ENCODE measurements at regions not wholly inside any gene's neighbourhood (a gene's known extent, or its start where the extent isn't known, plus 50 kb on each side); places are given as distances from the start of the nearest gene placed in this dataset.

GRCh38 chr18:73296686-73297085 is 428.9 kb upstream of the NETO1 start:
- Histone ChIP-seq H3K27ac (no peak overlapping the region), H3K4me3 (no peak overlapping the region), H3K27me3 (no peaks in the 10 kb centered on the region), H3K36me3 (no peaks in the 10 kb centered on the region), H3K4me1 (ENCODE audit: insufficient read depth) (no peaks in the 10 kb centered on the region), H3K9me3 (no peaks in the 10 kb centered on the region)
- intact Hi-C loops (cut with DNase I): no loop called here
- no peak for DNase-seq
- 53 to 63% (median 56%) methylated on average over 2 of the region's 2 CpGs for WGBS, 3 donors
- TF ChIP-seq CTCF (IDR thresholded peaks at IDR 0.05): no peak
- TF ChIP-seq EP300 (IDR thresholded peaks at IDR 0.05): no peak
- no peak for TF ChIP-seq POLR2A (IDR thresholded peaks at IDR 0.05)

GRCh38 chr18:73292156-73292555 is 424.4 kb upstream of the NETO1 start:
- Histone ChIP-seq H3K27me3 (no peaks in the 10 kb centered on the region), H3K27ac (no peak overlapping the region), H3K9me3 (no peaks in the 10 kb centered on the region), H3K4me1 (ENCODE audit: insufficient read depth) (no peaks in the 10 kb centered on the region), H3K36me3 (no peaks in the 10 kb centered on the region), H3K4me3 (no peak overlapping the region)
- intact Hi-C loops (cut with DNase I): no loop called here
- DNase-seq: no peak
- TF ChIP-seq CTCF (IDR thresholded peaks at IDR 0.05): no peak
- TF ChIP-seq POLR2A (IDR thresholded peaks at IDR 0.05): no peak
- no peak for TF ChIP-seq EP300 (IDR thresholded peaks at IDR 0.05)
- 69 to 74% (median 74%) methylated on average over 4 of the region's 4 CpGs for WGBS, 3 donors

- no peaks in the 10 kb centered on the region for H3K27me3 ChIP-seq
- no peak overlapping the region for H3K4me3 ChIP-seq
- DNase-seq: no peak
- no peak overlapping the region for H3K27ac ChIP-seq
- intact Hi-C loops (cut with DNase I): no loop called here
- H3K36me3 ChIP-seq: no peaks in the 10 kb centered on the region
- H3K9me3 ChIP-seq: no peaks in the 10 kb centered on the region
- no peaks in the 10 kb centered on the region for H3K4me1 ChIP-seq (ENCODE audit: insufficient read depth)
- 79 to 84% (median 83%) methylated on average over 3 of the region's 3 CpGs for WGBS, 3 donors
- no peak for TF ChIP-seq EP300 (IDR thresholded peaks at IDR 0.05)
- TF ChIP-seq POLR2A (IDR thresholded peaks at IDR 0.05): no peak
Measured at GRCh38 chr18:73288813-73289212, 421.0 kb upstream of the NETO1 start.

GRCh38 chr18:73286584-73286983 is 418.8 kb upstream of the NETO1 start:
- no peak for DNase-seq
- WGBS, 3 donors: 83 to 89% (median 85%) methylated on average over 5 of the region's 5 CpGs
- H3K27ac ChIP-seq: no peak overlapping the region

GRCh38 chr18:73283788-73284187 is 416.0 kb upstream of the NETO1 start:
- Histone ChIP-seq H3K27ac (no peak overlapping the region), H3K27me3 (no peaks in the 10 kb centered on the region), H3K4me3 (no peak overlapping the region), H3K4me1 (ENCODE audit: insufficient read depth) (no peaks in the 10 kb centered on the region), H3K9me3 (no peaks in the 10 kb centered on the region), H3K36me3 (no peaks in the 10 kb centered on the region)
- no peak for DNase-seq
- TF ChIP-seq POLR2A (IDR thresholded peaks at IDR 0.05) (no peak), EP300 (IDR thresholded peaks at IDR 0.05) (no peak), CTCF (IDR thresholded peaks at IDR 0.05) (no peak)
- intact Hi-C loops (cut with DNase I): no loop called here
- 70 to 71% (median 70%) methylated on average over 5 of the region's 5 CpGs for WGBS, 3 donors

More at GRCh38 chr18:73286584-73286983, 418.8 kb upstream of the NETO1 start:
- TF ChIP-seq POLR2A (IDR thresholded peaks at IDR 0.05) (no peak), EP300 (IDR thresholded peaks at IDR 0.05) (no peak), CTCF (IDR thresholded peaks at IDR 0.05) (no peak)
- Histone ChIP-seq H3K27me3 (no peaks in the 10 kb centered on the region), H3K9me3 (no peaks in the 10 kb centered on the region), H3K4me1 (ENCODE audit: insufficient read depth) (no peaks in the 10 kb centered on the region), H3K36me3 (no peaks in the 10 kb centered on the region), H3K4me3 (no peak overlapping the region)
- intact Hi-C loops (cut with DNase I): no loop called here
